ENCODE measurements at regions not wholly inside any gene's neighbourhood (a gene's known extent, or its start where the extent isn't known, plus 50 kb on each side); places are given as distances from the start of the nearest gene placed in this dataset.

DNA sequence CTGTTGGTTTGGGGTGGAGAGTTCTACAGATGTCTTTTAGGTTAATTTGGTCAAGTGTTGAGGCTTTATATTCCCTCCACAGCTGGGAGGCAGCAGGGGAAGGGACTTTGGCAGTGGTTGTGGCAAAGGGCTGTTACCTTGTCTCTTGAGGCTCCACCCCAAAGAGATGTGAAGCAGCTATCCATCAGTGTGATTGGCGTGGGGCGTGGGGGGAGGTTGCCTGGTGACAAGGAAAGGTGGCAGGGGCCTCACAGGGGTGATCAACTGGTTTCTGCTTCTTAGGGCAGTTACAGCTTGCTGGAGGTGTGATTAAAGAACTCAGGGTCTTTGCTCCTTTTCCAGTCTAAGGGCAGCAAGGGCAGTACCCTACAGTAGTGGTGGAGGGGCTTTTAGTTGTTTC lies 59.3 kb downstream of the FANCF start:
- H2BK5ac ChIP-seq (ENCODE audit: low read depth, low read length): no peak overlapping the region
- H2BK120ac ChIP-seq (replicated peaks; ENCODE audit: low read depth, low read length): no peak overlapping the region
- CTCF ChIA-PET (ENCODE audit: partially characterized antibody): interaction anchor here (0.6 to 1.8 kb wide), 4 partner anchors 9 to 261 kb away, joined by 3 to 6 read pairs (median 3); partner anchors contain the start of gene FANCF
- no peak overlapping the region for H3K23ac ChIP-seq (ENCODE audit: insufficient read length)
- no peak overlapping the region for H3K4me2 ChIP-seq (ENCODE audit: insufficient read depth in 1 of 2, low read depth in 2 of 2, low read length in 2 of 2)
- no peak overlapping the region for H3K56ac ChIP-seq (replicated peaks; ENCODE audit: insufficient read length, low read depth, low read length)
- POLR2A ChIA-PET (ENCODE audit: partially characterized antibody): no interaction called here
- no peaks in the 10 kb centered on the region for H3K9me3 ChIP-seq (ENCODE audit: insufficient read depth in 2 of 2, low read depth in 1 of 2, low read length in 1 of 2)
- 78% methylated on average over 2 of the region's 2 CpGs; no CpG with 5 or more reads in 1 of the 2 experiments for WGBS, 2 experiments (ENCODE audit: extremely low coverage in 1 of 2, insufficient coverage in 1 of 2, insufficient read length in 1 of 2, insufficient replicate concordance in 2 of 2, low coverage in 1 of 2, low lambda C conversion rate in 2 of 2, missing lambda C conversion rate in 1 of 2)
- no peaks in the 10 kb centered on the region for H3K27me3 ChIP-seq (replicated peaks in 1 of 4; ENCODE audit: control insufficient read depth in 3 of 4, extremely low read depth in 1 of 4, insufficient read depth in 3 of 4, low read length in 3 of 4)
- no peak overlapping the region for H3K27ac ChIP-seq (ENCODE audit: low read depth, low read length)
- H3K23me2 ChIP-seq (ENCODE audit: low read depth, low read length): no peaks in the 10 kb centered on the region; the same call in 1 of the 2 replicates
- no peak overlapping the region for H2BK12ac ChIP-seq (ENCODE audit: low read depth, low read length)
- no peak overlapping the region for H2AFZ ChIP-seq (ENCODE audit: low read length)
- no peaks in the 10 kb centered on the region for H3K4me1 ChIP-seq (replicated peaks in 1 of 4; ENCODE audit: control insufficient read depth in 3 of 4, insufficient read depth in 4 of 4, low read length in 3 of 4)
- H4K20me1 ChIP-seq (replicated peaks in 1 of 2; ENCODE audit: control insufficient read depth in 1 of 2, insufficient read depth in 2 of 2, low read length in 2 of 2): no peaks in the 10 kb centered on the region
- H4K91ac ChIP-seq (replicated peaks; ENCODE audit: insufficient read length, low read length): no peak overlapping the region
- H3K79me1 ChIP-seq (ENCODE audit: low read depth, low read length): no peaks in the 10 kb centered on the region
- no peak overlapping the region for H3K4ac ChIP-seq (replicated peaks; ENCODE audit: insufficient read length, low read depth, low read length)
- H3K14ac ChIP-seq (ENCODE audit: insufficient read length): no peak overlapping the region
- H2BK20ac ChIP-seq (ENCODE audit: low read length): no peak overlapping the region
- no peak overlapping the region for H3K9ac ChIP-seq (replicated peaks in 1 of 4; ENCODE audit: extremely low read depth in 1 of 4, low read depth in 3 of 4, low read length in 3 of 4)
- peak in 1 of 2 experiments; percentile 56 for DNase-seq (ENCODE audit: low read depth in 1 of 2, low spot score in 2 of 2)
- TF ChIP-seq TCF12 (IDR thresholded peaks at IDR 0.05; ENCODE audit: low read depth, low read length) (no peak), GTF2F1 (IDR thresholded peaks at IDR 0.05; ENCODE audit: borderline replicate concordance, low read depth, low read length) (no peak), NRF1 (IDR thresholded peaks at IDR 0.05; ENCODE audit: low read depth, low read length) (no peak), TAF7 (optimal IDR thresholded peaks at IDR 0.05; ENCODE audit: borderline replicate concordance, low read depth, low read length) (no peak), SP1 (IDR thresholded peaks at IDR 0.05; ENCODE audit: low read depth, low read length) (no peak), RAD21 (IDR thresholded peaks at IDR 0.05 in 1 of 2, conservative IDR thresholded peaks at IDR 0.05 in 1 of 2; ENCODE audit: low read depth in 2 of 2, low read length in 2 of 2) (no peak), RFX5 (IDR thresholded peaks at IDR 0.05; ENCODE audit: borderline replicate concordance, low read depth, low read length) (no peak), SAP30 (IDR thresholded peaks at IDR 0.05; ENCODE audit: insufficient read depth, insufficient replicate concordance, low read length) (no peak)
- 0 out of 2 replicates have a peak overlapping the region, but pooled peaks have one; percentile 35 for H4K8ac ChIP-seq (ENCODE audit: extremely low read depth, insufficient read depth, low read length)
- no peak for FAIRE-seq
- no peak overlapping the region for H3K4me3 ChIP-seq (ENCODE audit: extremely low read depth in 1 of 4, insufficient read depth in 2 of 4, low read depth in 3 of 4, low read length in 4 of 4)
- H3K79me2 ChIP-seq (ENCODE audit: control insufficient read depth in 1 of 2, insufficient read depth in 2 of 2, low read length in 2 of 2): no peaks in the 10 kb centered on the region
- H3K18ac ChIP-seq (ENCODE audit: extremely low read depth, low read length): no peak overlapping the region; the same call in 1 of the 2 replicates
- H2BK15ac ChIP-seq (ENCODE audit: low read length): no peak overlapping the region
- H4K5ac ChIP-seq (ENCODE audit: insufficient read length, low read depth, low read length): no peak overlapping the region
- no peaks in the 10 kb centered on the region for H3K36me3 ChIP-seq (ENCODE audit: control insufficient read depth in 2 of 4, insufficient read depth in 4 of 4, low read length in 3 of 4)
- H2AK5ac ChIP-seq (ENCODE audit: low read depth, low read length): no peak overlapping the region

All from H1 (cell line).